Superior temporal gyrus (tissue), 1 donor: ENCODE measurements at regions not wholly inside any gene's neighbourhood (a gene's known extent, or its start where the extent isn't known, plus 50 kb on each side); places are given as distances from the start of the nearest gene placed in this dataset.

Experiments used
- DNase-seq: peaks from one replicate; pipeline ENCODE4 v3.0.0-alpha.2; 2016; ENCODE audit errors: extremely low spot score

- DNase-seq = no peak
Observed at GRCh38 chr6:147035886-147036285, 168.3 kb upstream of the STXBP5 start.

- peak; percentile 38 for DNase-seq
Observed at GRCh38 chr6:147037881-147038280, 166.3 kb upstream of the STXBP5 start.

- DNase-seq = peak; percentile 42
Observed at GRCh38 chr6:147040121-147040910, 163.9 kb upstream of the STXBP5 start.

- DNase-seq = peak; percentile 57
Observed at GRCh38 chr6:147042679-147043078, 161.5 kb upstream of the STXBP5 start.

GRCh38 chr6:147043994-147044477 is 160.2 kb upstream of the STXBP5 start:
- no peak for DNase-seq

GRCh38 chr6:147046141-147046877 is 157.9 kb upstream of the STXBP5 start:
- peak; percentile 34 for DNase-seq

GRCh38 chr6:147048930-147049329 is 155.3 kb upstream of the STXBP5 start:
- DNase-seq = no peak

GRCh38 chr6:147053311-147053921 is 150.8 kb upstream of the STXBP5 start:
- no peak for DNase-seq

GRCh38 chr6:147054158-147054557 is 150.1 kb upstream of the STXBP5 start:
- DNase-seq = no peak

GRCh38 chr6:147054871-147055270 is 149.3 kb upstream of the STXBP5 start:
- no peak for DNase-seq

- peak; percentile 58 for DNase-seq
Observed at GRCh38 chr6:147055821-147056392, 148.3 kb upstream of the STXBP5 start.

GRCh38 chr6:147057188-147057587 is 147.0 kb upstream of the STXBP5 start:
- no peak for DNase-seq

GRCh38 chr6:147057705-147058342 is 146.4 kb upstream of the STXBP5 start:
- no peak for DNase-seq

- DNase-seq = no peak
Observed at GRCh38 chr6:147058786-147059385, 145.3 kb upstream of the STXBP5 start.

- no peak for DNase-seq
Observed at GRCh38 chr6:147060636-147061035, 143.6 kb upstream of the STXBP5 start.

GRCh38 chr6:147061252-147061651 is 143.0 kb upstream of the STXBP5 start:
- no peak for DNase-seq

- no peak for DNase-seq
Observed at GRCh38 chr6:147063469-147064031, 140.7 kb upstream of the STXBP5 start.

- no peak for DNase-seq
Observed at GRCh38 chr6:147065786-147066185, 138.4 kb upstream of the STXBP5 start.

GRCh38 chr6:147067184-147067583 is 137.0 kb upstream of the STXBP5 start:
- DNase-seq = no peak

- no peak for DNase-seq
Observed at GRCh38 chr6:147071776-147072175, 132.4 kb upstream of the STXBP5 start.

- DNase-seq = no peak
Observed at GRCh38 chr6:147075381-147075780, 128.8 kb upstream of the STXBP5 start.
